B cell (primary cell): ENCODE measurements at regions not wholly inside any gene's neighbourhood (a gene's known extent, or its start where the extent isn't known, plus 50 kb on each side); places are given as distances from the start of the nearest gene placed in this dataset.

ENCODE experiments used
- ATAC-seq: fragments of 200-7000 bp; cut with Tn5 transposase; one replicate; pipeline ENCODE4 v1.10.0; 2021; ENCODE audit warnings: low read depth, mild to moderate bottlenecking, moderate number of reproducible peaks, moderate library complexity
- CTCF ChIA-PET: fragments of 350-600 bp; sonication (Branson Sonifier 250); formaldehyde crosslinking; loops from one replicate; lab custom pipeline; 2021; ENCODE audit warnings: antibody characterized with exemption, inconsistent platforms; lab: Charles Lee
- POLR2A ChIA-PET: fragments of 350-600 bp; sonication (Branson Sonifier 250); formaldehyde crosslinking; loops from one replicate; lab custom pipeline; 2021; ENCODE audit warnings: antibody characterized with exemption; lab: Charles Lee
- DNase-seq: peaks from one replicate; pipeline ENCODE4 v3.0.0; 2013
- H2AFZ ChIP-seq: 2 replicates; pipeline ENCODE4 v1.6.1; 2012; ENCODE audit warnings: mild to moderate bottlenecking, low read depth, low read length; ENCODE audit not compliant: insufficient read depth, poor library complexity, severe bottlenecking
- H3K27ac ChIP-seq, 2 donors: 1 replicate in 1 of 2; 2 replicates in 1 of 2; pipeline ENCODE4 v1.5.1; 2012 to 2013; ENCODE audit warnings: low read length in 2 of 2, mild to moderate bottlenecking in 2 of 2, moderate library complexity in 1 of 2
- H3K27me3 ChIP-seq, 4 experiments: fragments of 200-600 bp in 1 of 4; sonication (generic) in 1 of 4; replicated peaks in 1 of 4; 1 replicate in 2 of 4; 2 replicates in 2 of 4; pipeline versions ENCODE4 v1.6.1 to v1.7.0; 2013 to 2016; ENCODE audit warnings: low read length in 3 of 4, mild to moderate bottlenecking in 2 of 4, mixed read lengths in 1 of 4, moderate library complexity in 1 of 4; ENCODE audit not compliant: insufficient read depth in 4 of 4, control insufficient read depth in 3 of 4; ENCODE audit errors: control extremely low read depth in 1 of 4
- H3K36me3 ChIP-seq, 2 experiments: replicated peaks in 1 of 2; 1 replicate in 1 of 2; 2 replicates in 1 of 2; pipeline versions ENCODE4 v1.6.1 to v1.7.1; 2013; ENCODE audit warnings: low read length in 1 of 2; ENCODE audit not compliant: insufficient read depth in 2 of 2, control insufficient read depth in 1 of 2; ENCODE audit errors: control extremely low read depth in 1 of 2, extremely low read depth in 1 of 2
- H3K4me1 ChIP-seq, 2 donors: fragments of 200-600 bp in 1 of 2; sonication (generic) in 1 of 2; 1 replicate in 1 of 2; 2 replicates in 1 of 2; pipeline versions ENCODE4 v1.5.1 to v1.6.1; 2013 to 2017; ENCODE audit warnings: low read length in 2 of 2; ENCODE audit not compliant: control insufficient read depth in 2 of 2, insufficient read depth in 2 of 2
- H3K4me2 ChIP-seq: replicated peaks from 2 replicates; pipeline ENCODE3; 2012; ENCODE audit warnings: mild to moderate bottlenecking, low read depth, low read length; ENCODE audit not compliant: poor library complexity, severe bottlenecking
- H3K4me3 ChIP-seq, 5 experiments: fragments of 200-600 bp in 1 of 5; sonication (generic) in 1 of 5; 1 replicate in 3 of 5; 2 replicates in 2 of 5; pipeline versions ENCODE4 v1.5.1 to v1.7.0; 2011 to 2016; ENCODE audit warnings: low read length in 4 of 5, mild to moderate bottlenecking in 4 of 5, low read depth in 2 of 5, control low read depth in 1 of 5, moderate library complexity in 1 of 5; ENCODE audit not compliant: insufficient read depth in 1 of 5; ENCODE audit errors: control extremely low read depth in 1 of 5, extremely low read depth in 1 of 5
- H3K79me2 ChIP-seq: fragments of 200-600 bp; sonication (generic); one replicate; pipeline ENCODE4 v1.6.0; 2016; ENCODE audit warnings: low read length; ENCODE audit not compliant: control insufficient read depth, insufficient read depth
- H3K9ac ChIP-seq: fragments of 200-600 bp; sonication (generic); 2 replicates; pipeline ENCODE4 v1.6.1; 2017; ENCODE audit warnings: mild to moderate bottlenecking, low read length, moderate library complexity
- H3K9me3 ChIP-seq, 3 donors: one replicate each; pipeline versions ENCODE4 v1.6.1 to v1.7.1; 2013; ENCODE audit warnings: low read length in 2 of 3; ENCODE audit not compliant: control insufficient read depth in 2 of 3, insufficient read depth in 1 of 3; ENCODE audit errors: control extremely low read depth in 1 of 3
- H4K20me1 ChIP-seq: 2 replicates; pipeline ENCODE4 v1.6.0; 2012; ENCODE audit warnings: mild to moderate bottlenecking, low read length; ENCODE audit not compliant: insufficient read depth, control insufficient read depth, poor library complexity, severe bottlenecking
- H3K27ac Mint-ChIP-seq: one replicate; pipeline ENCODE4 v1.8.0; 2021; ENCODE audit warnings: mixed read lengths
- H3K27me3 Mint-ChIP-seq: one replicate; pipeline ENCODE4 v1.8.0; 2021; ENCODE audit warnings: mixed read lengths
- H3K4me1 Mint-ChIP-seq: one replicate; pipeline ENCODE4 v1.8.0; 2021; ENCODE audit warnings: mixed read lengths
- H3K4me3 Mint-ChIP-seq: one replicate; pipeline ENCODE4 v1.8.0; 2021; ENCODE audit warnings: mixed read lengths
- H3K9me3 Mint-ChIP-seq: one replicate; pipeline ENCODE4 v1.8.0; 2022; ENCODE audit warnings: mixed read lengths; ENCODE audit not compliant: insufficient read depth
- CTCF ChIP-seq: fragments of 200-600 bp; IDR thresholded peaks from one replicate; pipeline ENCODE4 v1.8.0; 2022; ENCODE audit warnings: antibody characterized with exemption, mild to moderate bottlenecking
- EZH2 ChIP-seq: IDR thresholded peaks from 2 replicates; pipeline ENCODE4 v1.6.1; 2012; ENCODE audit warnings: borderline replicate concordance, low read depth, mild to moderate bottlenecking, moderate library complexity, low read length; ENCODE audit not compliant: insufficient read depth, poor library complexity, severe bottlenecking
- WGBS: methylation state at CpG from one replicate; pipeline ENCODE4 v1.1.5; 2013; ENCODE audit warnings: missing lambda C conversion rate; ENCODE audit not compliant: insufficient coverage; 5-methylcytosine and 5-hydroxymethylcytosine counted together
- intact Hi-C: fragments of 100-400 bp; cut with micrococcal nuclease; formaldehyde crosslinking; loops from one replicate; pipeline ENCODE4 v1.10.0; 2022

GRCh38 chr21:15255261-15255660 is 190.5 kb upstream of the NRIP1 start:
- no peak overlapping the region for H3K4me2 ChIP-seq
- no peak overlapping the region for H3K4me3 ChIP-seq
- 82% methylated on average over 6 of the region's 7 CpGs for WGBS
- no peaks in the 10 kb centered on the region for H3K9me3 Mint-ChIP-seq
- H3K4me1 Mint-ChIP-seq: no peaks in the 10 kb centered on the region
- CTCF ChIA-PET: no interaction called here
- H3K79me2 ChIP-seq: no peaks in the 10 kb centered on the region
- no peak overlapping the region for H3K27ac ChIP-seq
- no peak overlapping the region for H2AFZ ChIP-seq
- DNase-seq (no peak), ATAC-seq (no peak)
- no peaks in the 10 kb centered on the region for H3K4me1 ChIP-seq
- intact Hi-C loops: no loop called here
- H3K9ac ChIP-seq: no peak overlapping the region
- H3K27me3 Mint-ChIP-seq: no peaks in the 10 kb centered on the region
- H3K27me3 ChIP-seq: no peaks in the 10 kb centered on the region
- H3K36me3 ChIP-seq: no peaks in the 10 kb centered on the region
- no peaks in the 10 kb centered on the region for H3K9me3 ChIP-seq
- TF ChIP-seq CTCF (no peak), EZH2 (no peak)
- no peak overlapping the region for H3K4me3 Mint-ChIP-seq
- no peak overlapping the region for H3K27ac Mint-ChIP-seq
- H4K20me1 ChIP-seq: no peaks in the 10 kb centered on the region
- POLR2A ChIA-PET: no interaction called here

GRCh38 chr21:15255763-15256162 is 191.0 kb upstream of the NRIP1 start:
- TF ChIP-seq CTCF (no peak), EZH2 (no peak)
- H3K9ac ChIP-seq: no peak overlapping the region
- no peak for DNase-seq
- H3K27ac ChIP-seq: no peak overlapping the region
- H3K9me3 Mint-ChIP-seq: no peaks in the 10 kb centered on the region
- no peak overlapping the region for H3K4me2 ChIP-seq
- H3K27me3 Mint-ChIP-seq: no peaks in the 10 kb centered on the region
- POLR2A ChIA-PET: no interaction called here
- no peaks in the 10 kb centered on the region for H3K9me3 ChIP-seq
- no peak overlapping the region for H3K27ac Mint-ChIP-seq
- no peaks in the 10 kb centered on the region for H3K27me3 ChIP-seq
- H3K4me1 Mint-ChIP-seq: no peaks in the 10 kb centered on the region
- H4K20me1 ChIP-seq: no peaks in the 10 kb centered on the region
- H3K36me3 ChIP-seq: no peaks in the 10 kb centered on the region
- no peak overlapping the region for H3K4me3 Mint-ChIP-seq
- intact Hi-C loops: no loop called here
- no peak for ATAC-seq
- CTCF ChIA-PET: no interaction called here
- no peaks in the 10 kb centered on the region for H3K4me1 ChIP-seq
- H2AFZ ChIP-seq: no peak overlapping the region
- no peaks in the 10 kb centered on the region for H3K79me2 ChIP-seq
- H3K4me3 ChIP-seq: no peak overlapping the region
